C4-2B (cell line): ENCODE measurements at regions not wholly inside any gene's neighbourhood (a gene's known extent, or its start where the extent isn't known, plus 50 kb on each side); places are given as distances from the start of the nearest gene placed in this dataset.

Source experiments
- H3K27ac ChIP-seq: fragments of 450-650 bp; 2 replicates; pipeline ENCODE4 v1.5.1; 2017
- CTCF ChIP-seq: fragments of 450-650 bp; conservative IDR thresholded peaks from 2 replicates; pipeline ENCODE4 v1.5.1; 2017; ENCODE audit warnings: mild to moderate bottlenecking
- ZFX ChIP-seq: fragments of 450-650 bp; IDR thresholded peaks from 2 replicates; pipeline ENCODE4 v1.6.1; 2017

- TF ChIP-seq CTCF (no peak), ZFX (no peak)
- H3K27ac ChIP-seq = no peak overlapping the region
Measured at GRCh38 chr6:14305131-14305530, 187.6 kb downstream of the CD83 start.

- TF ChIP-seq ZFX (no peak), CTCF (no peak)
- H3K27ac ChIP-seq = no peak overlapping the region
Measured at GRCh38 chr6:14305624-14306023, 188.1 kb downstream of the CD83 start.

- TF ChIP-seq CTCF = no peak
- no peak for TF ChIP-seq ZFX
- H3K27ac ChIP-seq = no peak overlapping the region
Measured at GRCh38 chr6:14306151-14306906, 188.8 kb downstream of the CD83 start.

GRCh38 chr6:14309516-14309915 is 191.9 kb downstream of the CD83 start:
- TF ChIP-seq CTCF (no peak), ZFX (no peak)
- H3K27ac ChIP-seq = no peak overlapping the region

- H3K27ac ChIP-seq = no peak overlapping the region
- TF ChIP-seq CTCF (no peak), ZFX (no peak)
Measured at GRCh38 chr6:14309951-14310445, 192.4 kb downstream of the CD83 start.

- TF ChIP-seq CTCF (no peak), ZFX (no peak)
Measured at GRCh38 chr6:14310960-14311359, 193.4 kb downstream of the CD83 start.

DNA sequence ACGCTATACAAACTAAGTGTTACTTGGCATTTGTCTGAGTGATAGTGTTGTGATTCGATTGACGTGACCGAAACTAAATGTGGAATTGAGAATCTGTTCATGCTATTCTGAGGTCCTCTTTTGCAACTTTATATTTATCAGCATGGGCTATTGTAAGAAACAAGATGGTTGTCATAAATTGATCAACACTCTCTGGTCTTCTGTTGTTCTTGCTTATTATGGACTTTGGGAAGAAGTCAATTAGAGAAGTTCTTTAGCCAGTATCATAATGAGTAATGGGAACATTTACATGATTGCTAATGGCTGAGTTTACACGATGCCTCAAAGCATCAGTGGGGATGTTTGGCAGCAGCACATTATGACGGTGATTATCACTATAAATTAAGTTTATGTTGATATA is 195.0 kb downstream of the CD83 start:
- TF ChIP-seq CTCF = no peak
- no peak for TF ChIP-seq ZFX

More at GRCh38 chr6:14310960-14311359, 193.4 kb downstream of the CD83 start:
- no peak overlapping the region for H3K27ac ChIP-seq

More for the DNA sequence above, 195.0 kb downstream of the CD83 start:
- no peak overlapping the region for H3K27ac ChIP-seq
